Neural cell (in vitro differentiated cells): ENCODE measurements at regions not wholly inside any gene's neighbourhood (a gene's known extent, or its start where the extent isn't known, plus 50 kb on each side); places are given as distances from the start of the nearest gene placed in this dataset.

Experiments
- H2AFZ ChIP-seq: fragments of 200-600, 300-800 bp; sonication (generic), shearing (Covaris generic); 2 replicates; pipeline ENCODE4 v1.6.0; 2014; ENCODE audit warnings: low read depth, mild to moderate bottlenecking, antibody characterized with exemption, low read length, moderate library complexity
- H3F3A ChIP-seq: fragments of 200-600 bp; shearing (Covaris generic); 2 replicates; pipeline ENCODE4 v1.6.1; 2016; ENCODE audit warnings: mild to moderate bottlenecking, moderate library complexity, mixed read lengths, antibody characterized with exemption, low read length; ENCODE audit not compliant: insufficient read depth, poor library complexity, severe bottlenecking
- H3K27ac ChIP-seq: fragments of 200-600, 300-800 bp; sonication (generic), shearing (Covaris generic); 2 replicates; pipeline ENCODE4 v1.5.1; 2014; ENCODE audit warnings: mild to moderate bottlenecking, low read length, moderate library complexity
- H3K27me3 ChIP-seq: fragments of 300-800, 200-600 bp; sonication (generic), shearing (Covaris generic); 2 replicates; pipeline ENCODE4 v1.6.0; 2014; ENCODE audit warnings: mild to moderate bottlenecking, low read depth, low read length, moderate library complexity; ENCODE audit not compliant: insufficient read depth
- H3K36me3 ChIP-seq: fragments of 300-800, 200-600 bp; sonication (generic), shearing (Covaris generic); 2 replicates; pipeline ENCODE4 v1.5.1; 2014; ENCODE audit warnings: mild to moderate bottlenecking, antibody characterized with exemption, low read length, moderate library complexity; ENCODE audit not compliant: insufficient read depth
- H3K4me2 ChIP-seq: fragments of 300-800, 200-600 bp; sonication (generic), shearing (Covaris generic); 2 replicates; pipeline ENCODE4 v1.6.0; 2014; ENCODE audit warnings: mild to moderate bottlenecking, low read length
- H3K4me3 ChIP-seq: fragments of 300-800, 200-600 bp; sonication (generic), shearing (Covaris generic); 2 replicates; pipeline ENCODE4 v1.5.1; 2014; ENCODE audit warnings: mild to moderate bottlenecking, low read length, moderate library complexity
- H3K79me2 ChIP-seq: fragments of 200-600 bp; shearing (Covaris generic); replicated peaks from 2 replicates; pipeline ENCODE4 v1.6.0; 2014; ENCODE audit warnings: mild to moderate bottlenecking, low read length, moderate library complexity; ENCODE audit not compliant: insufficient read depth
- H3K9ac ChIP-seq: fragments of 300-800, 200-600 bp; sonication (generic), shearing (Covaris generic); 2 replicates; pipeline ENCODE4 v1.6.1; 2016; ENCODE audit warnings: mild to moderate bottlenecking, low read length, mixed read lengths
- H3K9me2 ChIP-seq: fragments of 200-600 bp; shearing (Covaris generic); 2 replicates; pipeline ENCODE4 v1.6.1; 2016; ENCODE audit warnings: mild to moderate bottlenecking, low read length, mixed read lengths; ENCODE audit not compliant: insufficient read depth
- H3K9me3 ChIP-seq: fragments of 200-600, 300-800 bp; sonication (generic), shearing (Covaris generic); 2 replicates; pipeline ENCODE4 v1.6.1; 2016; ENCODE audit warnings: mild to moderate bottlenecking, mixed run types, low read length, moderate library complexity, mixed read lengths
- H4K20me1 ChIP-seq: fragments of 200-600 bp; shearing (Covaris generic); 2 replicates; pipeline ENCODE4 v1.6.1; 2016; ENCODE audit warnings: mild to moderate bottlenecking, mixed run types; ENCODE audit not compliant: insufficient read depth
- EZH2 ChIP-seq: fragments of 200-600, 300-800 bp; shearing (Covaris generic), sonication (generic); IDR thresholded peaks from 2 replicates; pipeline ENCODE4 v1.6.1; 2014; ENCODE audit warnings: antibody characterized with exemption, low read length, borderline replicate concordance, mild to moderate bottlenecking; ENCODE audit not compliant: insufficient read depth, poor library complexity, severe bottlenecking
- MXI1 ChIP-seq: fragments of 450-650 bp; conservative IDR thresholded peaks from 2 replicates; pipeline ENCODE4 v1.6.1; 2014; ENCODE audit warnings: antibody characterized with exemption, mild to moderate bottlenecking; ENCODE audit not compliant: poor library complexity, severe bottlenecking
- POLR2AphosphoS5 ChIP-seq: IDR thresholded peaks from 2 replicates; pipeline ENCODE4 v1.6.1; 2012
- REST ChIP-seq: IDR thresholded peaks from 2 replicates; pipeline ENCODE4 v1.6.1; 2012; ENCODE audit warnings: borderline replicate concordance
- SMC3 ChIP-seq: fragments of 450-650 bp; conservative IDR thresholded peaks from 2 replicates; pipeline ENCODE4 v1.6.1; 2014; ENCODE audit warnings: antibody characterized with exemption, mild to moderate bottlenecking, moderate library complexity; ENCODE audit not compliant: poor library complexity
- TAF1 ChIP-seq: IDR thresholded peaks from 2 replicates; pipeline ENCODE4 v1.6.1; 2012; ENCODE audit warnings: low read depth
- TF ChIP-seq, protein P1 (sequence below): fragments of 450-650 bp; IDR thresholded peaks from 2 replicates; pipeline ENCODE4 v1.5.1; 2014; ENCODE audit warnings: antibody characterized with exemption, mild to moderate bottlenecking, moderate library complexity; ENCODE audit not compliant: poor library complexity, severe bottlenecking

DNA sequence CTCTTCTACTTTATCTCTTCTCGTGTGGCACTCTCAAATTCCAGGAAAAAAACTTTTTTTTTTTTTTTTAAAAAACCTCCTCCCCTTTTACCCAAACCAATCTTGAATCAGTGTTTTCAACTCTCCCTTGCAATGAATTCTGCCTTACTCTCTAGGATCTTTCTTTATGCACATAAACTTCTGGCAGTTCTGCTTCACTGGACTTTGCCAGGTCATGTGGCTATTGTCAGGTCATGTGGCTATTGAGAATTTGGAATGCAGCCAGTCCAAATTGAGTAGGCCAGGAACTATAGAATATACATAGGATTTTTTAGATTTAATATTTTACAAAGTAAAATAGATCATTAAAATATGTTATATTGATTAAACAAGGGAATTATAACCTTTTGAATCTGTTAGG is 218.2 kb downstream of the TMTC3 start:
- Histone ChIP-seq H3K9me3 (no peaks in the 10 kb centered on the region), H3K27me3 (no peaks in the 10 kb centered on the region), H3K4me3 (no peak overlapping the region), H3K36me3 (no peaks in the 10 kb centered on the region), H3K79me2 (no peaks in the 10 kb centered on the region), H3K27ac (no peak overlapping the region), H3K4me2 (no peak overlapping the region), H3K9ac (no peak overlapping the region), H3F3A (no peaks in the 10 kb centered on the region), H3K9me2 (no peaks in the 10 kb centered on the region), H2AFZ (no peak overlapping the region), H4K20me1 (no peaks in the 10 kb centered on the region)
- TF ChIP-seq EZH2 (no peak), TAF1 (no peak), POLR2AphosphoS5 (no peak), REST (no peak), MXI1 (no peak), SMC3 (no peak)
- TF ChIP-seq, protein P1, sequence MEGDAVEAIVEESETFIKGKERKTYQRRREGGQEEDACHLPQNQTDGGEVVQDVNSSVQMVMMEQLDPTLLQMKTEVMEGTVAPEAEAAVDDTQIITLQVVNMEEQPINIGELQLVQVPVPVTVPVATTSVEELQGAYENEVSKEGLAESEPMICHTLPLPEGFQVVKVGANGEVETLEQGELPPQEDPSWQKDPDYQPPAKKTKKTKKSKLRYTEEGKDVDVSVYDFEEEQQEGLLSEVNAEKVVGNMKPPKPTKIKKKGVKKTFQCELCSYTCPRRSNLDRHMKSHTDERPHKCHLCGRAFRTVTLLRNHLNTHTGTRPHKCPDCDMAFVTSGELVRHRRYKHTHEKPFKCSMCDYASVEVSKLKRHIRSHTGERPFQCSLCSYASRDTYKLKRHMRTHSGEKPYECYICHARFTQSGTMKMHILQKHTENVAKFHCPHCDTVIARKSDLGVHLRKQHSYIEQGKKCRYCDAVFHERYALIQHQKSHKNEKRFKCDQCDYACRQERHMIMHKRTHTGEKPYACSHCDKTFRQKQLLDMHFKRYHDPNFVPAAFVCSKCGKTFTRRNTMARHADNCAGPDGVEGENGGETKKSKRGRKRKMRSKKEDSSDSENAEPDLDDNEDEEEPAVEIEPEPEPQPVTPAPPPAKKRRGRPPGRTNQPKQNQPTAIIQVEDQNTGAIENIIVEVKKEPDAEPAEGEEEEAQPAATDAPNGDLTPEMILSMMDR: no peak

GRCh38 chr12:88361493-88361892 is 218.8 kb downstream of the KITLG start:
- Histone ChIP-seq H3K27ac (no peak overlapping the region), H3K9me2 (no peaks in the 10 kb centered on the region), H3K4me2 (no peak overlapping the region), H3K9me3 (no peaks in the 10 kb centered on the region), H3F3A (no peaks in the 10 kb centered on the region), H4K20me1 (no peaks in the 10 kb centered on the region), H3K4me3 (no peak overlapping the region), H3K9ac (no peak overlapping the region), H3K36me3 (no peaks in the 10 kb centered on the region), H3K79me2 (no peaks in the 10 kb centered on the region), H3K27me3 (no peaks in the 10 kb centered on the region), H2AFZ (no peak overlapping the region)
- TF ChIP-seq, protein P1: no peak
- no peak for TF ChIP-seq EZH2
